ENCODE measurements at regions not wholly inside any gene's neighbourhood (a gene's known extent, or its start where the extent isn't known, plus 50 kb on each side); places are given as distances from the start of the nearest gene placed in this dataset.
"Not testable (repeated sequence)": the region's sequence is repeated elsewhere in the genome, so short reads cannot be mapped to it uniquely, and the experiment has no call there.

GRCh38 chr5:101532430-101532829 is 629.3 kb upstream of the ST8SIA4 start:
- peak in 1 of 2 experiments; percentile 39 for DNase-seq (ENCODE audit: low read depth in 1 of 2, low spot score in 1 of 2)
- in situ Hi-C loops (cut with HindIII; ENCODE audit: low pct_unique_long_range_greater_than_20kb, low sequenced_read_pairs): no loop called here
- TF ChIP-seq JUND (IDR thresholded peaks at IDR 0.05; ENCODE audit: low read depth): no peak

- no peak for DNase-seq (ENCODE audit: low read depth in 1 of 2, low spot score in 1 of 2)
- in situ Hi-C loops (cut with HindIII; ENCODE audit: low pct_unique_long_range_greater_than_20kb, low sequenced_read_pairs): no loop called here
- TF ChIP-seq JUND (IDR thresholded peaks at IDR 0.05; ENCODE audit: low read depth): no peak
These were observed 627.9 kb upstream of the ST8SIA4 start for GRCh38 chr5:101531026-101531425.

GRCh38 chr5:101529094-101529493 is 626.0 kb upstream of the ST8SIA4 start:
- DNase-seq (ENCODE audit: low read depth in 1 of 2, low spot score in 1 of 2); in situ Hi-C loops (cut with HindIII; ENCODE audit: low pct_unique_long_range_greater_than_20kb, low sequenced_read_pairs): not testable (repeated sequence)

- in situ Hi-C loops (cut with HindIII; ENCODE audit: low pct_unique_long_range_greater_than_20kb, low sequenced_read_pairs): no loop called here
- no peak for TF ChIP-seq JUND (IDR thresholded peaks at IDR 0.05; ENCODE audit: low read depth)
- DNase-seq (ENCODE audit: low read depth in 1 of 2, low spot score in 1 of 2): peak in 1 of 2 experiments; percentile 59
These were observed 617.3 kb upstream of the ST8SIA4 start for GRCh38 chr5:101520417-101520816.

GRCh38 chr5:101517795-101518194 is 614.7 kb upstream of the ST8SIA4 start:
- DNase-seq (ENCODE audit: low read depth in 1 of 2, low spot score in 1 of 2): no peak
- in situ Hi-C loops (cut with HindIII; ENCODE audit: low pct_unique_long_range_greater_than_20kb, low sequenced_read_pairs): no loop called here
- TF ChIP-seq JUND (IDR thresholded peaks at IDR 0.05; ENCODE audit: low read depth): no peak

GRCh38 chr5:101515721-101516120 is 612.6 kb upstream of the ST8SIA4 start:
- in situ Hi-C loops (cut with HindIII; ENCODE audit: low pct_unique_long_range_greater_than_20kb, low sequenced_read_pairs): no loop called here
- DNase-seq (ENCODE audit: low read depth in 1 of 2, low spot score in 1 of 2): no peak
- no peak for TF ChIP-seq JUND (IDR thresholded peaks at IDR 0.05; ENCODE audit: low read depth)

- in situ Hi-C loops (cut with HindIII; ENCODE audit: low pct_unique_long_range_greater_than_20kb, low sequenced_read_pairs): no loop called here
- no peak for DNase-seq (ENCODE audit: low read depth in 1 of 2, low spot score in 1 of 2)
- TF ChIP-seq JUND (IDR thresholded peaks at IDR 0.05; ENCODE audit: low read depth): no peak
These were observed 602.9 kb upstream of the ST8SIA4 start for GRCh38 chr5:101505891-101506570.

- TF ChIP-seq JUND (IDR thresholded peaks at IDR 0.05; ENCODE audit: low read depth): no peak
- DNase-seq (ENCODE audit: low read depth in 1 of 2, low spot score in 1 of 2): no peak
- in situ Hi-C loops (cut with HindIII; ENCODE audit: low pct_unique_long_range_greater_than_20kb, low sequenced_read_pairs): no loop called here
These were observed 579.8 kb upstream of the ST8SIA4 start for GRCh38 chr5:101482931-101483330.

- DNase-seq (ENCODE audit: low read depth in 1 of 2, low spot score in 1 of 2): no peak
- in situ Hi-C loops (cut with HindIII; ENCODE audit: low pct_unique_long_range_greater_than_20kb, low sequenced_read_pairs): no loop called here
- TF ChIP-seq JUND (IDR thresholded peaks at IDR 0.05; ENCODE audit: low read depth): no peak
These were observed 570.4 kb upstream of the ST8SIA4 start for GRCh38 chr5:101473483-101473882.

- no peak for DNase-seq (ENCODE audit: low read depth in 1 of 2, low spot score in 1 of 2)
- TF ChIP-seq JUND (IDR thresholded peaks at IDR 0.05; ENCODE audit: low read depth): no peak
- in situ Hi-C loops (cut with HindIII; ENCODE audit: low pct_unique_long_range_greater_than_20kb, low sequenced_read_pairs): no loop called here
These were observed 558.4 kb upstream of the ST8SIA4 start for GRCh38 chr5:101461455-101461854.

- no peak for TF ChIP-seq JUND (IDR thresholded peaks at IDR 0.05; ENCODE audit: low read depth)
- in situ Hi-C loops (cut with HindIII; ENCODE audit: low pct_unique_long_range_greater_than_20kb, low sequenced_read_pairs): no loop called here
These were observed 555.5 kb upstream of the ST8SIA4 start for GRCh38 chr5:101458587-101458986.

GRCh38 chr5:101455851-101456250 is 552.8 kb upstream of the ST8SIA4 start:
- in situ Hi-C loops (cut with HindIII; ENCODE audit: low pct_unique_long_range_greater_than_20kb, low sequenced_read_pairs): no loop called here
- DNase-seq (ENCODE audit: low read depth in 1 of 2, low spot score in 1 of 2): no peak
- no peak for TF ChIP-seq JUND (IDR thresholded peaks at IDR 0.05; ENCODE audit: low read depth)

More at GRCh38 chr5:101458587-101458986, 555.5 kb upstream of the ST8SIA4 start:
- no peak for DNase-seq (ENCODE audit: low read depth in 1 of 2, low spot score in 1 of 2)

GRCh38 chr5:101455048-101455447 is 552.0 kb upstream of the ST8SIA4 start:
- no peak for DNase-seq (ENCODE audit: low read depth in 1 of 2, low spot score in 1 of 2)
- in situ Hi-C loops (cut with HindIII; ENCODE audit: low pct_unique_long_range_greater_than_20kb, low sequenced_read_pairs): no loop called here
- TF ChIP-seq JUND (IDR thresholded peaks at IDR 0.05; ENCODE audit: low read depth): no peak

- DNase-seq (ENCODE audit: low read depth in 1 of 2, low spot score in 1 of 2); in situ Hi-C loops (cut with HindIII; ENCODE audit: low pct_unique_long_range_greater_than_20kb, low sequenced_read_pairs): not testable (repeated sequence)
These were observed 539.2 kb upstream of the ST8SIA4 start for GRCh38 chr5:101442281-101442680.
